HG03280 (cell line): ENCODE measurements at regions not wholly inside any gene's neighbourhood (a gene's known extent, or its start where the extent isn't known, plus 50 kb on each side); places are given as distances from the start of the nearest gene placed in this dataset.
"Not testable (repeated sequence)": the region's sequence is repeated elsewhere in the genome, so short reads cannot be mapped to it uniquely, and the experiment has no call there.

ENCODE experiments used
- ATAC-seq: cut with Tn5 transposase; IDR thresholded peaks from one replicate; pipeline ENCODE4 v1.9.1; 2021; ENCODE audit warnings: mild to moderate bottlenecking, moderate library complexity; ENCODE audit not compliant: unreplicated experiment

- no peak for ATAC-seq
These were observed 749.2 kb upstream of the CRIM1 start for GRCh38 chr2:35606394-35606793.

- no peak for ATAC-seq
These were observed 757.3 kb upstream of the CRIM1 start for GRCh38 chr2:35598310-35598709.

GRCh38 chr2:35591886-35592285 is 763.7 kb upstream of the CRIM1 start:
- ATAC-seq: no peak

- ATAC-seq: no peak
These were observed 769.6 kb upstream of the CRIM1 start for GRCh38 chr2:35585972-35586371.

DNA sequence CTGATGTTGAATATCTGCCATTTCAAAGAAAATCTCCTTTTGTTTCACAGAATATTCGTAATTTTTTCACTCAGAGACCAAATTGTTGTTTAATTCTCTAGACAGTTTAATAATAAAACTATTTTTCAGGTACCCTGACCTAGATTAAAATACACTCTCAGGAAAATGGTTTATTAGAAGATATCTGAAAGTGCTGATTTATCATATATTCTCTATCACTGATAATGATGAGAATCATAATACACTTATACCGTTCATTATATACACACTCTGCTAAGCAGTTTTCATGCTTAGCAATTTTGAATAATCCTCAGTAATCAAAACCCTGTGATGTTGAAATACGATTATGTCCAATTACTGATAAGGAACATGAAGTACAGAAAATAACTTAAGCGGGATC is 772.9 kb upstream of the CRIM1 start:
- no peak for ATAC-seq

DNA sequence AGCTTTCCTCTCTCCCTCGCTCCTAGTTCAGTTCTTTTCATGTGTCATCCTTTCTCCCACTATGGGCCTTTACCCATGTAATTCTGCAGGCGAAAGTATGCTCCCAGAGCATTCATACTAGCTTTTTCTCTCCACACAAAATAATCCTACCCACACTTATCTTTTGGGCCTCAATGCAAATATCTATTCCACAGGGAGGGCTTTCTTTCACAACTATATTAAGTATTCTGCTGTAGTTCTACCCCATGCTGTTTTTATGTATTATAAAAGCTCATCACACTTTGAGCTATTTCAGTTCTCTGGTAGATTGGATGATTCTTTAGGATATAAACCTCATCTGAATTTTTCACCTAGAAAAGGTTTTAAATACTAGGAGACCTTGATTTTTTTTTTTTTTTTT is 774.6 kb upstream of the CRIM1 start:
- no peak for ATAC-seq

DNA sequence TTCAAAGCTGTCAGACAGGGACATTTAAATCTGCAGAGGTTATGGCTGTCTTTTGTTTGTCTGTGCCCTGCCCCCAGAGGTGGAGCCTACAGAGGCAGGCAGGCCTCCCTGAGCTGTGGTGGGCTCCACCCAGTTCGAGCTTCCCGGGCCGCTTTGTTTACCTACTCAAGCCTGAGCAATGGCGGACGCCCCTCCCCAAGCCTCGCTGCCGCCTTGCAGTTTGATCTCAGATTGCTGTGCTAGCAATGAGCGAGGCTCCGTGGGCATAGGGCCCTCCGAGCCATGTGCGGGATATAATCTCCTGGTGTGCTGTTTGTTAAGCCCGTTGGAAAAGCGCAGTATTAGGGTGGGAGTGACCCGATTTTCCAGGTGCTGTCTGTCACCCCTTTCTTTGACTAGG is 787.0 kb upstream of the CRIM1 start:
- not testable (repeated sequence) for ATAC-seq

DNA sequence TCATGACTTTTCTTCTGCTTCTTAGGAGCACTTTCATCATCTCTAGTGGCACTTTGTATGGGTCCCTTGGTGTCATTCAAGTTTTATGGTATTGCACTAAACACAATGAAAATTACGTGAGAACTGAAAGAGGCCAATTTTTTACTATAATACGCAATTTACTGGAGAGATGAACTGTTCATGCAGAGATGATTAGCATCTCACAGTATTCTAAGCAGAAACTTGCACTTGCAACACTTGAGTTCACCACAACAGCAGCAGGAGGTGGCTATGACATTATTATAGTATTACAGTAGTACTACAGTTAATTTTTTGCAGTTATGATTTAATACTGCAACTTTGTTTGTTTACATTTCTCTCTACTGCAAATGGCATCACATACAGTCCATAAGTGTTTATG is 793.1 kb upstream of the CRIM1 start:
- no peak for ATAC-seq

- ATAC-seq: no peak
These were observed 807.4 kb upstream of the CRIM1 start for GRCh38 chr2:35548171-35548570.

GRCh38 chr2:35545301-35545700 is 810.3 kb upstream of the CRIM1 start:
- no peak for ATAC-seq

- no peak for ATAC-seq
These were observed 816.8 kb upstream of the CRIM1 start for GRCh38 chr2:35538796-35539195.

- ATAC-seq: no peak
These were observed 824.9 kb upstream of the CRIM1 start for GRCh38 chr2:35530615-35531135.

DNA sequence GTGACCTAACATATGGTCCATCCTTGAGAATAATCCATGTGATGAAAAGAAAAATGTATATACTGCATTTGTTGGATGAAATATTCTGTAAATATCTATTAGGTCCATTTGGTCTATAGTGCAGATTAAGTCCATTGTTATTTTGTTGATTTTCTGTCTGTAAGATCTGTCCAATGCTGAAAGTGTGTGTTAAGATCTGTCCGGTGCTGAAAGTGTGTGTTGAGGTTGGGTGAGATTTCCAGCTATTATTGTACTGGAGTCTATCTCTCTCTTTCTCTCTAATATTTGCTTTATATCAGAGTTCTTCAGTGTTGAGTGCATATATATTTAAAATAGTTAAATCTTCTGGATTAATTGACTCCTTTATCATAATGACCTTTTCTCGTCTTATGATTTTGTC is 828.8 kb upstream of the CRIM1 start:
- no peak for ATAC-seq

DNA sequence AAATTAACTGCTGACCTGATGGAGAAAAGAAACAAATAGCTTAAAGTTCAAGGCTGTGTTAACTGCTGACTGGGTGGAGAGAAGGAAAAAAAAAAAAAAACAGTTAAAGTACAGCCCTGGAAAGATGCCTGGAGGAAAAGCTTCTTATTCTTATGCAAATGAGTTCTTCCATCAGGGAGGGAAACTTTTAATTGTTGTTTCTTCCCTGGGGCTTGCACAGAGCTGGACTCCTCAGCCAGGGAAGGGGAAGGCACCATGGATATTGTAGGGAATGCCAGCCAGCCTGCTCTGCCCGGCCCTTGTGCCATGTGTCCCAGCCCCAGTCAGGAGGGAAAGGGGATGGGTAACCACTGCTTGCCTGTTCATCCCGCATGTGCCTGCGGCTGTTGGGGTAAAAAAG is 833.1 kb upstream of the CRIM1 start:
- ATAC-seq: no peak

GRCh38 chr2:35510636-35511035 is 844.9 kb upstream of the CRIM1 start:
- no peak for ATAC-seq

GRCh38 chr2:35508601-35509000 is 847.0 kb upstream of the CRIM1 start:
- no peak for ATAC-seq

DNA sequence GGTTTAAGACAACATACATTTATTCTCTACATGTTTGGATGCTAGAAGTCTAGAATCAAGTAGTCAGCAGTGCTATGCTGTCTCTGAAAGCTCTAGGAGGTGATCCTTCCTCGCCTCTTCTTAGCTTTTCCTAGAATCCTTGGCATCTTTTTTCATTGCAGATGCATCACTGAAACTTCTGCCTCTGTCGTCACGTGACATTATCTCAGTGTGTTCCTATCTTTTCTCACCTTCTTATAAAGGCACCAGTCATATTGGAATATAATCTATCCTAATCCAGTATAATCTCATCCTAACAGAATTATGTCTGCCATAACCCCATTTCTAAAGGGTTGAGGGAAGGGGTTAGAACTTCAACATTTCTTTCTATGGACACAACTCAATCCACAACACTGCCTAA is 851.2 kb upstream of the CRIM1 start:
- ATAC-seq: no peak

DNA sequence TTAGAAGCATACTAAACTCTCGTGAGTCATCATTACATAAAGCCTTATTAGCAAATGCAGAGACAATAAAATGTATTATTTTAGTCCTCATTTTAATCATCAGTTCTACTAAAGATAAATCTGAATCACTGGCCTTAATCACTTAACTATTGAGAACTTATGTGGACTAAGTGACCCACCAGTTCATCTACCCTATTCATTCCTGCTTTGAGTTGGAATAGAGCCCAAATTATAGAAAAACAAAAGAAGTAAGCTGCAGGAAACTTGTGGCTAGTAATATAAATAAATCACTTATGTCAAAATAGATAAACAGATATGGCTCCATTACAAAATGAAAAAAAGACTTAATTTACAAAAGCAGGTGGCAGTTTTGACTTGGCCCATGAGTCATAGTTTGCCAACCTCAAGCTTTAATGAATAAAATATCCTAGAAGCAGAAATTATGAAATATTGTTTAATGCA is 851.8 kb upstream of the CRIM1 start:
- ATAC-seq: no peak

DNA sequence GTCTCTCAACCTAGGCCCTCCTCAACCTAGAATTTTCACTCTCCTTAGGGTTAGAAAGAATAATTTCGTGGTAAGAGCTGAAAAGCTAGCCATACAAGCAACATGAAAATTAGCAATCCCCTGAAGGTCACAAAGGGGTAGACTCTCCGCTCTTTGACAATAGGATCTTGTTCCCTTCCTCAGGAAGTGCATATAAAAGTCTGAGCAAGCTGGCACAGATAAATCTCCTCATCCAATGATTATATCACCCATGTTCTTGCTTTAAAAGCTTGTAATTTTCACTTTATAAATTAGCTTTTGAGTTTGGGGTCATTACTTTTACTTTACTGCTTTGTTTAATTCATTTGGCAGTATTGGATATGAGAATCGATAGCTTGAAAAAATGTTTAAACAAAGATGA is 852.3 kb upstream of the CRIM1 start:
- ATAC-seq: no peak

DNA sequence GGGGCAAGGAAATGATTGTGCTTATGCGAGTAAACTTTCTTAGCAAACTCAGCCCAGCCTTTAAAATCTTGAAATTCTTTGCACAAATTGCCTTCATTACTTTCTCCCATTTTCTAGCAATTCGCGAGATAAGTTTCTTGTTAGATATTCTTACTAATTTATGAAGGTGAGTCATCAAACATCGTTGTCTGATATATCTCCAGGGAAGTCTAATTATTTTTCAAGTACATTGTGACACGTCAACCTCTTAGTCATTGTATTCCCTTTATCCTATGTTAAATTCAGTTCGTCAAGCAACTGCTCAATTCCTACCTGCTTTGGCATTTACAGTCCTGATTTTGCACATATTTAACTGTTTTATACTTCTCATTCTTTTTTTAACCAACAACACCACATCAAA is 854.5 kb upstream of the CRIM1 start:
- no peak for ATAC-seq

- ATAC-seq: no peak
These were observed 859.6 kb upstream of the CRIM1 start for GRCh38 chr2:35496022-35496421.

DNA sequence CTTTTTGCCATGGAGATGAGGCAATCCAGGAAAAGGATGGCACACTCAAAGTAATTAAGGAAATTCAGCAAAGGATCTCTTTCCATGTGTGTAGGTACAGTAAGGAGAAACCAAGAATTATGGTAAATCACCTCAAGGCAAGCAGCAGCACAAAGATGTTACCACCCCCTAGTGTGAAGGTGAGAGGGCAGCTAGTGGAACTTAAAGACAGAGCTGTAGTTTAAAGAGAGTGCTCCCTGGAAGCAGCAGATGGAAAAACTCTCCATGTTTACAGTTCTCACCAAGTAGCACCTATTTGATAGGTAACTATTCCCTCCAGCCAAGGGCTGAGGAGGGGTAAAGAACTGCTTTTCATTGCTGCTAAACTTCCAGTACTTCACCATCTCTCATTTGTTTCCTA is 860.4 kb upstream of the CRIM1 start:
- ATAC-seq: no peak

GRCh38 chr2:35478121-35478520 is 877.5 kb upstream of the CRIM1 start:
- not testable (repeated sequence) for ATAC-seq

GRCh38 chr2:35468245-35468644 is 887.3 kb upstream of the CRIM1 start:
- no peak for ATAC-seq
